ENCODE measurements at regions not wholly inside any gene's neighbourhood (a gene's known extent, or its start where the extent isn't known, plus 50 kb on each side); places are given as distances from the start of the nearest gene placed in this dataset.

- intact Hi-C loops (cut with micrococcal nuclease) = no loop called here
- DNase-seq (no peak), ATAC-seq (no peak)
Measured at GRCh38 chr2:181362561-181362960, 94.6 kb upstream of the ITGA4 start.

GRCh38 chr2:181363164-181363563, 94.0 kb upstream of the ITGA4 start:
- no peak for DNase-seq
- intact Hi-C loops (cut with micrococcal nuclease) = no loop called here
- ATAC-seq = no peak

GRCh38 chr2:181364492-181365170, 92.6 kb upstream of the ITGA4 start:
- no peak for ATAC-seq

GRCh38 chr2:181366675-181367175, 90.5 kb upstream of the ITGA4 start:
- DNase-seq (no peak), ATAC-seq (no peak)
- intact Hi-C loops (cut with micrococcal nuclease) = no loop called here

More at GRCh38 chr2:181364492-181365170, 92.6 kb upstream of the ITGA4 start:
- intact Hi-C loops (cut with micrococcal nuclease) = no loop called here
- DNase-seq = no peak

- no peak for DNase-seq
- no peak for ATAC-seq
- intact Hi-C loops (cut with micrococcal nuclease) = no loop called here
Measured at GRCh38 chr2:181367411-181367810, 89.8 kb upstream of the ITGA4 start.

- DNase-seq = no peak
- intact Hi-C loops (cut with micrococcal nuclease) = no loop called here
- no peak for ATAC-seq
Measured at GRCh38 chr2:181367906-181368435, 89.2 kb upstream of the ITGA4 start.

GRCh38 chr2:181370126-181370525, 87.1 kb upstream of the ITGA4 start:
- ATAC-seq (no peak), DNase-seq (no peak)
- intact Hi-C loops (cut with micrococcal nuclease) = no loop called here

GRCh38 chr2:181371195-181371594, 86.0 kb upstream of the ITGA4 start:
- ATAC-seq = no peak
- DNase-seq = no peak
- intact Hi-C loops (cut with micrococcal nuclease) = no loop called here

- DNase-seq = no peak
- no peak for ATAC-seq
- intact Hi-C loops (cut with micrococcal nuclease) = no loop called here
Measured at GRCh38 chr2:181371782-181372645, 85.2 kb upstream of the ITGA4 start.

GRCh38 chr2:181372646-181373040, 84.5 kb upstream of the ITGA4 start:
- intact Hi-C loops (cut with micrococcal nuclease) = no loop called here
- DNase-seq = no peak
- no peak for ATAC-seq

GRCh38 chr2:181374781-181375675, 82.2 kb upstream of the ITGA4 start:
- DNase-seq (no peak), ATAC-seq (no peak)
- intact Hi-C loops (cut with micrococcal nuclease) = no loop called here

- ATAC-seq (no peak), DNase-seq (no peak)
- intact Hi-C loops (cut with micrococcal nuclease) = no loop called here
Measured at GRCh38 chr2:181376442-181376841, 80.7 kb upstream of the ITGA4 start.

- intact Hi-C loops (cut with micrococcal nuclease) = no loop called here
- DNase-seq (no peak), ATAC-seq (no peak)
Measured at GRCh38 chr2:181376999-181377398, 80.2 kb upstream of the ITGA4 start.

GRCh38 chr2:181378491-181378890, 78.7 kb upstream of the ITGA4 start:
- ATAC-seq (no peak), DNase-seq (no peak)
- intact Hi-C loops (cut with micrococcal nuclease) = no loop called here

- DNase-seq (no peak), ATAC-seq (no peak)
- intact Hi-C loops (cut with micrococcal nuclease) = no loop called here
Measured at GRCh38 chr2:181380581-181380980, 76.6 kb upstream of the ITGA4 start.

GRCh38 chr2:181384923-181385322, 72.3 kb upstream of the ITGA4 start:
- DNase-seq (no peak), ATAC-seq (no peak)
- intact Hi-C loops (cut with micrococcal nuclease) = no loop called here

GRCh38 chr2:181389524-181389923, 67.7 kb upstream of the ITGA4 start:
- intact Hi-C loops (cut with micrococcal nuclease) = no loop called here
- ATAC-seq (no peak), DNase-seq (no peak)

- intact Hi-C loops (cut with micrococcal nuclease) = no loop called here
- DNase-seq (no peak), ATAC-seq (peak; percentile 41)
Measured at GRCh38 chr2:181393472-181393871, 63.7 kb upstream of the ITGA4 start.

GRCh38 chr2:181394741-181395437, 62.3 kb upstream of the ITGA4 start:
- DNase-seq (no peak), ATAC-seq (no peak)
- intact Hi-C loops (cut with micrococcal nuclease) = no loop called here

All from left ventricle myocardium superior (tissue), 1 donor.